ENCODE measurements at regions not wholly inside any gene's neighbourhood (a gene's known extent, or its start where the extent isn't known, plus 50 kb on each side); places are given as distances from the start of the nearest gene placed in this dataset.

DNA sequence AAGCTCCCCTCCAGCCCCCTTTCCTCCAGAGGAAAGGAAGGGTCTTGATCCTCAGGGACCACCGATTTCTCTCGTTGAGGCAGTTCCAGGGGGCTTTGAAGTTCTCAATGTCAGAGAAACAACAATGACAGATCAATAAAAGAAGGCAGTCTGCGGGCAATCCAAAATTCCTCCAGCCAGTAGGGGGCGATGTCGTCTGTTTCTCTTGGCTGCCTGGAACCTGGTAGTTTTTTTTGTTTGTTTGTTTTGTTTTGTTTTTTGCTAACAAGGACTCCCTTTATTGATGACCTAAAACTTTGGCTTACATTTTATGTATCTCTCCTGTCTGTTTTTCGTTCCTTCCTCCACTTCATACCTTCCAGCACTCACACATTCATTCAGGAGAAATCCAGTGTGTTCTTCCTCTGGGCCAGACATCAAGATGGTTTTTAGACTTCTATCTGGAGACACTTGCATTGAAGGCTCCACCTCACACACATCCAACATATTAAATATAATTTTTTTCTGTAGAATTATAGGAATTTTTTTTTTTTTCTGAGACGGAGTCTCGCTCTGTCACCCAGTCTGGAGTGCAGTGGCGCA is 276.6 kb downstream of the RPLP1 start:
- peaks cover 2% of the 10 kb centered on the region for H3K36me3 Mint-ChIP-seq (ENCODE audit: low read depth)
- H3K4me3 Mint-ChIP-seq: no peak overlapping the region
- no peaks in the 10 kb centered on the region for H3K9me3 Mint-ChIP-seq
- DNase-seq (ENCODE audit: low spot score): peak; percentile 46
- peaks cover 41% of the 10 kb centered on the region for H3K4me1 Mint-ChIP-seq (ENCODE audit: low read depth)
- no peak overlapping the region for H3K27ac Mint-ChIP-seq
- peaks cover 13% of the 10 kb centered on the region for H3K27me3 Mint-ChIP-seq (ENCODE audit: low read depth)

DNA sequence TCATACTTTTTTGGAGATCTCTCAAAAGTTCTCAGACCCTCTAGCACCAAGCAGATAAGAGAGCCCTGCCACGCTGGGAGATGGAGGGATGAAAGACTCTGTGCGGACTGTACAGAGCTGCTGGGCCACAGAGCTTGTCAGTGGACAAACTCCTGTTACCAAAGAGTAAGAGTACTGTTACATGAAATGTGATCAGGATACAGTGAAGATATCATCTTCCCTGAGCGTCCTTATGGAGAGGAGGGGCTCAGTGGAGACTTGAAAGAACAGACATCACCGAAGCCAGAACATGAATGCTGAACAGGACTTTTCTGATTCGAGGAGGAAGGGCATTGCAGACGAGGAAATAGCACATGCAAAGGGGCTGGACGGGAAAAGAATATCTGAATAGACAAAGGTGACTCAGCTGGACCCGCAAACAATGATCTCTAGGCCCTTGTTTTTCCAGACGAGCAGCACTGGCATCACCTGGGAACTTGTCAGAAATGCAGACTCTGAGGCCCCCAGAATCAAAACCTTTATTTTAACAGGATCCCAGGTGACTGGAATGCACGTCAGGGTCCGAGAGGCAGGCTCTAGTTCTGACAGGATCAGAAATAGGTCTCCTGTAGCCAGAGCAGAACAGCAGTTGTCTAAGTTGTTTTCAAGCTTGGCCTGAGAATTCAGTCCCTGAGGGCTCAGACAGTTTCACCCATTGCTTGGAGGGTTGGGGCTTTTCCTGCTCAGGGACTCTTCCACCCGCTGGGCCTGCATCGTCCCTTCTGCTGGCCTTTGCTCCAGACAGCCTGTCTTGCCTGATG is 277.9 kb downstream of the RPLP1 start:
- Mint-ChIP-seq H3K27ac (no peak overlapping the region), H3K27me3 (ENCODE audit: low read depth) (peaks cover 12% of the 10 kb centered on the region), H3K4me1 (ENCODE audit: low read depth) (peaks cover 33% of the 10 kb centered on the region), H3K36me3 (ENCODE audit: low read depth) (peaks cover 2% of the 10 kb centered on the region), H3K4me3 (no peak overlapping the region), H3K9me3 (no peaks in the 10 kb centered on the region)
- DNase-seq (ENCODE audit: low spot score): no peak

DNA sequence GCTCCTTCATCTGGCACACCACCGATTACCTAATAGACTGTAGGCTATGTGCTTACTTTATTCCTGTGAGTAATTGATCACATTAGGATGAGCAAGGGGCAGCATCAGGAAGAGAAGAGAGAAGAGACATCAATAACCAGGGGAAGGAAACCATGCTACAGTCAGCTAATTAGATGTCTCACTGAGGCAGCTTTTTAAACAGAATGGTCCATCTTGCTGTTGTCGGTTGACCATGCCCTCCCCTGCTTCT is 278.4 kb downstream of the RPLP1 start:
- Mint-ChIP-seq H3K36me3 (ENCODE audit: low read depth) (peaks cover 2% of the 10 kb centered on the region), H3K4me3 (no peak overlapping the region), H3K4me1 (ENCODE audit: low read depth) (peaks cover 31% of the 10 kb centered on the region), H3K9me3 (no peaks in the 10 kb centered on the region), H3K27me3 (ENCODE audit: low read depth) (peaks cover 15% of the 10 kb centered on the region), H3K27ac (no peak overlapping the region)
- no peak for DNase-seq (ENCODE audit: low spot score)

DNA sequence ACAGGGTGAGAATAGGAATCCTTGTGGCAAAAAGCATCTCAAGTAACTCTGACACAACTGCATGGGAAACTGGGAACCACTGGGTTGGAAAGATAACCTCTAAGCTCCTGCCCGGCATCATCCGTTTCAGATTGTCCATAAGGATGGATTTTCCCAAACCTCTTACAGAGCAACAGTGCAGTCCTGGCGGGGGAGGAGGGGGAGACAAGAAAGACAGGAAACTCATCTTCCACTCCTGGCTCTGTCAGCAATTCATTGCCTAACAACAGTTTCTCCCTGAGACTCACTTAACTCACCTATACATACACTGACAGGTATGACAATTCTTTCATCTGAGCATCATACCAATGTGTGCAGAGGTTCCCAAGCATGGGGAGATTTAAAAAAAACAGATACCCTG is 279.0 kb downstream of the RPLP1 start:
- Mint-ChIP-seq H3K4me3 (no peak overlapping the region), H3K27me3 (ENCODE audit: low read depth) (peaks cover 17% of the 10 kb centered on the region), H3K9me3 (no peaks in the 10 kb centered on the region), H3K27ac (no peak overlapping the region), H3K36me3 (ENCODE audit: low read depth) (peaks cover 2% of the 10 kb centered on the region), H3K4me1 (ENCODE audit: low read depth) (peaks cover 25% of the 10 kb centered on the region)
- DNase-seq (ENCODE audit: low spot score): no peak

DNA sequence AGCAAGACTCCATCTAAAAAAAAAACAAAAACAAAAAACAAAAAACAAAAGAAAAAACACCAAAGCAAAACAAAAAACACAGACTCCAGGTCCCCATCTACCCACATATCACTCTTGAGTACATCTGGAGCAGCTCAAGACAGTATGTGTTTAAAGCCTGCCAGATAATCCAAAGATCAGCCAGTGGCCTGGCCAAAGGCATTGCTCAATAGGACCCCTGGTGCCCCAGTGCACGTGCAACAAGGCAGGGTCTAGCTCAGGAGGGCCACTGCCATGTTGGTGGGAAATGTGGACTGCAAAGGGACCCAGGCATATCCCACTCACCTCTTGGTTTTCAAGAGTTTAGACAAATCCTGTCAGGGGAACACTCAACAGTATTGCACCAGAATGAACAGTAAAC is 279.5 kb downstream of the RPLP1 start:
- Mint-ChIP-seq H3K9me3 (peaks cover 3% of the 10 kb centered on the region), H3K4me1 (ENCODE audit: low read depth) (peaks cover 24% of the 10 kb centered on the region), H3K4me3 (no peak overlapping the region), H3K27ac (no peak overlapping the region), H3K36me3 (ENCODE audit: low read depth) (peaks cover 2% of the 10 kb centered on the region), H3K27me3 (ENCODE audit: low read depth) (peaks cover 22% of the 10 kb centered on the region)
- DNase-seq (ENCODE audit: low spot score): no peak

DNA sequence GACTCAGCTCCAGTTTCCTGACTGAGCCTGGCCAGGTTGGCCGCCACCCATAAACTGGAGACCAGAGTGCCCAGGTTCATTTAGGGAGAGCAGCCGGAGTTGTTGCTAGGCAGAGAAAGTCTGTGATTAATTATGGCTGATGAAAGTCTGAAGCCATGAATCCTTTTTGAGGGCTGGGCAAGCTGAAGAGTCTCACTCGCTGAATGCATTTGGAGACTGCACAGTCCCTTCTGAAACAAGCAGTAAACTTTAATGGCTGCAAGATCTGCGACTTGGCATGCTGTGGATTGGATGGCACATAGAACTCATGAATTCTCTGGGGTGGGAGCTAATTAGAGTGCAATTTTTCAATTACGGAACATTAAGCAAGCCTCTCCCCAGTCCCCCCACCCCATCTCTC is 282.1 kb downstream of the RPLP1 start:
- Mint-ChIP-seq H3K27ac (no peak overlapping the region), H3K27me3 (ENCODE audit: low read depth) (peaks cover 33% of the 10 kb centered on the region), H3K4me1 (ENCODE audit: low read depth) (peaks cover 12% of the 10 kb centered on the region), H3K36me3 (ENCODE audit: low read depth) (peaks cover 6% of the 10 kb centered on the region), H3K4me3 (no peak overlapping the region), H3K9me3 (peaks cover 17% of the 10 kb centered on the region)
- DNase-seq (ENCODE audit: low spot score): no peak

DNA sequence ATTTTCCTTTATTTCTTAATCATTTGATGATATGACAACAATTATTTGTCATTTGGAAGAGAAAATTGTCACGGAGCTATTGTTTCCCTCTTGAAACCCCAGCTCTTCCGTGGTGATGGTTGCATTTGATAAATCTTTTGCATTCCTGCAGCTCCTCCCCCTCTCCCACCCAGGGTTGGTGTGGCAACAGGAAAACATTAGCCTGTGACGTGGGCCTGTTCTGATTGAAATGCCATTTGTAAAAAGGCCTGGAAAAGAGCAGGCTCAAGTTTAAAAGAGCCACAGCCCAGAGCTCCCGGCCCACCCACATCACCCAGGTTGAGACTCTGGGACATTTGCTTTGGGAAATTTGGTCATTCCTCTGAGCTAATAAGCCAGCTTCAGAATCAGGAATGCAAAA is 282.5 kb downstream of the RPLP1 start:
- Mint-ChIP-seq H3K4me1 (ENCODE audit: low read depth) (peaks cover 9% of the 10 kb centered on the region), H3K9me3 (peaks cover 21% of the 10 kb centered on the region), H3K36me3 (ENCODE audit: low read depth) (peaks cover 6% of the 10 kb centered on the region), H3K27ac (no peak overlapping the region), H3K4me3 (no peak overlapping the region), H3K27me3 (ENCODE audit: low read depth) (peaks cover 35% of the 10 kb centered on the region)
- DNase-seq (ENCODE audit: low spot score): no peak

DNA sequence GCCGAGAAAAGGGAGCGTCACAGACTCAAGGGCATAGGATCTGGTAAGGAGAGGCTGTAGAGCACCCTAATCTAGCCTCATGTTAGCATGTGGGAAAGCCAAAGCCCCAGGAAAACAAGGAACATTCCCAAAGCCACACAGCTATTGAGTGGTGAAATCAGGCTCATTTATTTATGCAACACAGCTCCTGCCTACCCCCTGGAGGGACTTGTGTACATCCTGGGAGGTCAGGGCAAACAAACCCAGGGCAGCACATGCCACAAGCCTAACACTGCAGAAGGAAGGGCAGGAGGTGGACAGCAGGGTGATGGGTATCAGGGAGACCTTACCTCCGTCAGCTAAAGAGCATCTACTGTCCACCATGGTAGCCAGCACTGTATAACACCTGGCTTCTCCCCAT is 283.5 kb downstream of the RPLP1 start:
- H3K27ac Mint-ChIP-seq: no peak overlapping the region
- peaks cover 37% of the 10 kb centered on the region for H3K27me3 Mint-ChIP-seq (ENCODE audit: low read depth)
- H3K4me1 Mint-ChIP-seq (ENCODE audit: low read depth): peaks cover 6% of the 10 kb centered on the region
- H3K4me3 Mint-ChIP-seq: no peak overlapping the region
- DNase-seq (ENCODE audit: low spot score): no peak
- peaks cover 27% of the 10 kb centered on the region for H3K9me3 Mint-ChIP-seq
- peaks cover 6% of the 10 kb centered on the region for H3K36me3 Mint-ChIP-seq (ENCODE audit: low read depth)

DNA sequence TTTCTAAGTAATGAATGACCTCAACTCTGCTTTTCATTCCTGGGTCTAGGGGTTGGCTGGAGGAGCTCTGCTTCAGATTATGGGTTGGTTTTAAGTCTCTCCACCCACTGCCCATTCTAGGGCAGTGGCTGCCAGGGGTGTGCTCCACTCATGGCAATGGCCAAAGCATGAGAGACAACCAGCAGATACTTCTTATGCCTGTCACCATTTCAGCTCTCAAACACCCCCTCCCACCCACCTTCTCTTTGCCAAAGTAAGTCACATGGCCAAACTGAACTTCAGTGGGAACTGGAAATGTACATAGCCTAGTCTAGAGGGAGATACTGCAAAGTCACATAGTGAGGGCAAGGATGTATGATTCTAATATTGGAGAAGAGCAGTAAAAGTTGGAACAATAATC is 285.3 kb downstream of the RPLP1 start:
- Mint-ChIP-seq H3K4me3 (no peak overlapping the region), H3K27me3 (ENCODE audit: low read depth) (peaks cover 37% of the 10 kb centered on the region), H3K9me3 (peaks cover 27% of the 10 kb centered on the region), H3K4me1 (ENCODE audit: low read depth) (peaks cover 7% of the 10 kb centered on the region), H3K27ac (no peak overlapping the region), H3K36me3 (ENCODE audit: low read depth) (peaks cover 6% of the 10 kb centered on the region)
- no peak for DNase-seq (ENCODE audit: low spot score)

DNA sequence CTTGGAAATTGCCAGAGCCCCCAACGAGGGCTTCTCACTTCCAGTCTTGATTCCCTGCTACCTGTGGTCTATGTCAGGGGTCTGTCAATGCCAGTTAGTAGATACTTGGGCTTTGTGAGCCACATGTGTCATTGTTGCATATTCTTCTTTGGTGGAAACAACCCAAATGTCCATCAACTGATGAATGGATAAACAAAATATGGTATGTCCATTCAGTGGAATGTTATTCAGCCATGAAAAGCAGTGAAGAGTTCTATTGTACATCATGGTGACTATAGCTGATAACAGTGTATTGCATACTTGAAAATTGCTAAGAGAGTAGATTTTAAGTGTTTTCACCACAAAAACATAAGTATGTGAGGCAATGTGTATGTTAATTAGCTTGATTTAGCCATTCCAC is 288.1 kb downstream of the RPLP1 start:
- no peak overlapping the region for H3K4me3 Mint-ChIP-seq
- H3K27me3 Mint-ChIP-seq (ENCODE audit: low read depth): peaks cover 27% of the 10 kb centered on the region
- peaks cover 4% of the 10 kb centered on the region for H3K36me3 Mint-ChIP-seq (ENCODE audit: low read depth)

DNA sequence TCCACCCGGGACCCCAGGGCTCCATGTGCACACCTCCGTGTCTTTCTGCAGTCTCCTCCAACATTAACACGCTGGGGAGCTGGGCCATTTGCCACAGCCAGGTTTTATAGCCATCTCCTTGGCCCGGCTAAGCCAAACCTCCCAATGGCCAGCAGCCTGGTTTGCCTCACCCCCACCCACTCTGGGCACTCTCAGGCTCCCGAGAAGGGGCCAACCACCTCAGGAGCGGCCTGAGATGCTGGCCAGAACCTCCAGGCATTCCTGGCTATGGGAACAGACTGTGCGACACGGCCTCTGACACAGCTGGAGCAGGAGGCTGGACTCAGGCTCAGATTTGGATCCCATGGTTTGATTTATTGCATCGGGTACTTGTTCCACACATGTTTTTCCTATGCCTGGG is 289.7 kb downstream of the RPLP1 start:
- Mint-ChIP-seq H3K27ac (no peak overlapping the region), H3K4me1 (ENCODE audit: low read depth) (peaks cover 27% of the 10 kb centered on the region), H3K4me3 (no peak overlapping the region), H3K9me3 (peaks cover 23% of the 10 kb centered on the region), H3K27me3 (ENCODE audit: low read depth) (peaks cover 15% of the 10 kb centered on the region), H3K36me3 (ENCODE audit: low read depth) (peaks cover 4% of the 10 kb centered on the region)
- no peak for DNase-seq (ENCODE audit: low spot score)

More for the DNA sequence above, 288.1 kb downstream of the RPLP1 start:
- H3K9me3 Mint-ChIP-seq: peaks cover 27% of the 10 kb centered on the region
- H3K4me1 Mint-ChIP-seq (ENCODE audit: low read depth): peaks cover 26% of the 10 kb centered on the region
- H3K27ac Mint-ChIP-seq: no peak overlapping the region
- no peak for DNase-seq (ENCODE audit: low spot score)

DNA sequence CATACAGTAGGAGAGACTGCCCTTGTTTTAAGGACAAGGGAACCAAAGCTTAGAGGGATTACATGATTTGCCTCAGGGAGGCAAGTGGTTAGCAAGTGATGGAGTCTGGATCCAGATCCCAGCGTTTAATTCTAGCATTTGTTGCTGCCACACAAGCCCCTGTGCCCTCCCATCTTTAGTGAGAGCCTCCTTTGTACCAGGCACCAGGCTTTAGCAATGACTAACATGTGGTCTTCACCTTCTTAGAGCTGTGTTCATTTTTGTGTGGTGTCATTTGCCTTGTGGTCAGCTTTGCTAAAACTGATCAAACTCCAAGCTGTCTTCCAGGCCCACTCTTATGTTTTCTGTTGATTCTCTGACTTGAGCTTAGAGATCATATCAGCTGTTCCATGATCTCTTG is 290.5 kb downstream of the RPLP1 start:
- Mint-ChIP-seq H3K36me3 (ENCODE audit: low read depth) (peaks cover 4% of the 10 kb centered on the region), H3K4me1 (ENCODE audit: low read depth) (peaks cover 27% of the 10 kb centered on the region), H3K9me3 (peaks cover 22% of the 10 kb centered on the region), H3K4me3 (no peak overlapping the region), H3K27ac (no peak overlapping the region), H3K27me3 (ENCODE audit: low read depth) (peaks cover 15% of the 10 kb centered on the region)
- no peak for DNase-seq (ENCODE audit: low spot score)

DNA sequence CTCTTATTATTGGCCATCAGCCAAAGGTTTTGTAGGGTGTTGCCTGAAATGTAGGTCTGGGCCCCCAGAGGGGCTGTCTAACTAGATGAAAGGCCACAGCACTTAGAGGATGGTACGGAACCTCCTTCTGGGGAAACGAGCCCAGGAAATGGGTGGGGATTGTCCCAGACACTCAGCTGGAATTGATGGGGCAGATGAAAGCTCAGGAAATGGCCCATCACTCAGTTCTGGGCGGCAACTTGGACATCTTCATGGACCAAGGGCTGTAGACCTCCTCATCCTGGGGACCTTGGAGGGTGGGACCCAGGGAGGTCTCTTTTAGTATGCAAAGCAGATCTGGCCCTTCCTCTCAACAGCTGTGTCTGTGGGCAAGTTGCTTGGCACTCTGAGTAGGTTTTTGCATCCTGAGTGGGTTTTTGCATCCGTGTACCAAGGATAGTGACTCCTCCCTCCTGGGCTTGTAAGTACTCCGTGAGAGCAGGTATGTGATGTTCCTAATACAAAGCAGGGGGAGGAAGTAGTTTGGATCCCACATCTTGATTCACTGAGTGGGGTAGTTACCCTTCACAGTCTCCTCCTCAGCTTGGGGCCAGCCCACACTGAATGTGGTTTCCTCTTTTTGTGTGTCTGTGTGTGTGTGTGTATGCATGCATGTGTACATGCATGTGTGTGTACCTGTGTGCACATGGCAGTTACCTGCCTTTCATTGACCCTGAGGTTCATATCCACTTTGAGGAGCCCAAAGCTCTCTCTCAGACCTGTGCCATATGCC is 292.0 kb downstream of the RPLP1 start:
- peaks cover 6% of the 10 kb centered on the region for H3K27me3 Mint-ChIP-seq (ENCODE audit: low read depth)

DNA sequence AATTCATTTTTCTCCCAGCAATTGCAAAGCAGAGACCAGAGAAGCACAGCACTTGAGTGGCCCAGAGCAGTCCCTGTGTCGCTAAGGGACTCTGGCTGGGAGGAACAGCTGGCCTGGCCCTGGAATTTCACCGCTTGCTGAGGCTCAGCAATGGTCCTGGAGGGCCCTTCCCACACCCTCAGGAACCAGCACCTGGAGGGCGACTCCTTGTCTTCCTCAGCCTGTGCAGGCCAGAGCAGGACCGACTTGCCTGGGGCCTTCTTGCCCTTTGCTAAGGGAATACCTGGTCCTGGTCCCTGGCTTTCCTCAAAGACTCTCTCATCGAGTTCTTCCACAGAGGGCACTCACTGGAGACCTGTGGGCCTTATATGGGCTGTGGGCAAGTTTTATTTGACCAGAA is 294.6 kb downstream of the RPLP1 start:
- no peak overlapping the region for H3K4me3 Mint-ChIP-seq
- peaks cover 15% of the 10 kb centered on the region for H3K36me3 Mint-ChIP-seq (ENCODE audit: low read depth)
- peaks cover 17% of the 10 kb centered on the region for H3K9me3 Mint-ChIP-seq
- peaks cover 43% of the 10 kb centered on the region for H3K4me1 Mint-ChIP-seq (ENCODE audit: low read depth)
- no peak for DNase-seq (ENCODE audit: low spot score)
- peaks cover 7% of the 10 kb centered on the region for H3K27me3 Mint-ChIP-seq (ENCODE audit: low read depth)
- H3K27ac Mint-ChIP-seq: no peak overlapping the region

More for the DNA sequence above, 292.0 kb downstream of the RPLP1 start:
- Mint-ChIP-seq H3K36me3 (ENCODE audit: low read depth) (no peaks in the 10 kb centered on the region), H3K4me3 (no peak overlapping the region), H3K27ac (no peak overlapping the region), H3K4me1 (ENCODE audit: low read depth) (peaks cover 31% of the 10 kb centered on the region), H3K9me3 (peaks cover 11% of the 10 kb centered on the region)
- DNase-seq (ENCODE audit: low spot score): no peak
